ENCODE measurements at regions not wholly inside any gene's neighbourhood (a gene's known extent, or its start where the extent isn't known, plus 50 kb on each side); places are given as distances from the start of the nearest gene placed in this dataset.

DNA sequence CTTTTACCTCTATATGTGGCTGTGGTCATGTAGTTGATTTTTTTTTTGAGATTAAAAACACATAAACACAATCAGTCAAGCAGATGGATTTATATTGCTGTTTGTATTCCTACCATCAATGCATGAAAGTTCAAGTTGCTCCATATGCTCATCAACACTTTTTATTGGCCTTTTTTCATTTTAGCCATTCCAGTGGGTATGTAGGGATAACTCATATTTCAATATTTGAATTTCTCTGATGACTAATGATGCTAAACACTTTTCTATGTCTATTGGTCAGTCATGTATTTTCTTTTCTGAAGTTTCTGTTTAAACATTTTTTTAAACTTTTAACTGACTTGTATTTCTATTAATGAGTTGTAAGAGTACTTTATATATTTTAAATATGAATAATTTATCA lies 445.4 kb upstream of the RGMB start:
- Histone ChIP-seq H3K36me3 (ENCODE audit: low read depth) (no peaks in the 10 kb centered on the region), H3K27ac (no peak overlapping the region), H3K79me2 (ENCODE audit: insufficient read depth) (no peaks in the 10 kb centered on the region), H3K4me3 (no peak overlapping the region), H4K20me1 (ENCODE audit: insufficient read depth) (no peaks in the 10 kb centered on the region), H2AFZ (no peak overlapping the region), H3K9me2 (ENCODE audit: insufficient read depth) (no peaks in the 10 kb centered on the region), H3K9ac (no peak overlapping the region), H3K4me2 (ENCODE audit: unreplicated experiment) (no peak overlapping the region), H3K9me3 (ENCODE audit: low read depth) (no peaks in the 10 kb centered on the region), H3K27me3 (replicated peaks; ENCODE audit: insufficient read depth) (no peaks in the 10 kb centered on the region), H3K4me1 (ENCODE audit: insufficient read depth) (no peaks in the 10 kb centered on the region), H3F3A (ENCODE audit: insufficient read depth) (no peaks in the 10 kb centered on the region)
- DNase-seq: no peak
- TF ChIP-seq EZH2 (IDR thresholded peaks at IDR 0.05; ENCODE audit: insufficient read depth, poor library complexity, severe bottlenecking) (no peak), EZH2phosphoT487 (IDR thresholded peaks at IDR 0.05; ENCODE audit: insufficient read depth, low read depth) (no peak)
- in situ Hi-C loops (cut with MboI): no loop called here

GRCh38 chr5:98330871-98331270 lies 442.6 kb upstream of the RGMB start:
- Histone ChIP-seq H3F3A (ENCODE audit: insufficient read depth) (no peaks in the 10 kb centered on the region), H3K36me3 (ENCODE audit: low read depth) (no peaks in the 10 kb centered on the region), H3K9ac (no peak overlapping the region), H4K20me1 (ENCODE audit: insufficient read depth) (no peaks in the 10 kb centered on the region), H3K27me3 (replicated peaks; ENCODE audit: insufficient read depth) (no peaks in the 10 kb centered on the region), H3K4me1 (ENCODE audit: insufficient read depth) (no peaks in the 10 kb centered on the region), H3K9me3 (ENCODE audit: low read depth) (no peaks in the 10 kb centered on the region), H3K79me2 (ENCODE audit: insufficient read depth) (no peaks in the 10 kb centered on the region), H3K9me2 (ENCODE audit: insufficient read depth) (no peaks in the 10 kb centered on the region), H3K4me2 (ENCODE audit: unreplicated experiment) (no peak overlapping the region), H3K27ac (no peak overlapping the region), H2AFZ (peak overlapping the region; percentile 48), H3K4me3 (no peak overlapping the region)
- in situ Hi-C loops (cut with MboI): no loop called here
- TF ChIP-seq EZH2 (IDR thresholded peaks at IDR 0.05; ENCODE audit: insufficient read depth, poor library complexity, severe bottlenecking): no peak
- DNase-seq: no peak
- 23 to 39% methylated on average over 1 of the region's 1 CpG for WGBS, 2 experiments (ENCODE audit: low coverage in 1 of 2, low lambda C conversion rate in 2 of 2, missing lambda C conversion rate in 2 of 2)

GRCh38 chr5:98333921-98334320 lies 439.5 kb upstream of the RGMB start:
- H3K9me2 ChIP-seq (ENCODE audit: insufficient read depth): no peaks in the 10 kb centered on the region
- H3K27me3 ChIP-seq (replicated peaks; ENCODE audit: insufficient read depth): no peaks in the 10 kb centered on the region
- H3K9ac ChIP-seq: no peak overlapping the region
- no peak overlapping the region for H3K4me3 ChIP-seq
- H3K9me3 ChIP-seq (ENCODE audit: low read depth): no peaks in the 10 kb centered on the region
- TF ChIP-seq EZH2 (IDR thresholded peaks at IDR 0.05; ENCODE audit: insufficient read depth, poor library complexity, severe bottlenecking) (no peak), EZH2phosphoT487 (IDR thresholded peaks at IDR 0.05; ENCODE audit: insufficient read depth, low read depth) (no peak)
- H2AFZ ChIP-seq: no peak overlapping the region; the same call in 1 of the 2 replicates
- peak; percentile 37 for DNase-seq
- H3K36me3 ChIP-seq (ENCODE audit: low read depth): no peaks in the 10 kb centered on the region
- H3K4me1 ChIP-seq (ENCODE audit: insufficient read depth): no peaks in the 10 kb centered on the region
- no peak overlapping the region for H3K27ac ChIP-seq
- no peak overlapping the region for H3K4me2 ChIP-seq (ENCODE audit: unreplicated experiment)
- in situ Hi-C loops (cut with MboI): no loop called here
- H3K79me2 ChIP-seq (ENCODE audit: insufficient read depth): no peaks in the 10 kb centered on the region
- no peaks in the 10 kb centered on the region for H4K20me1 ChIP-seq (ENCODE audit: insufficient read depth)
- H3F3A ChIP-seq (ENCODE audit: insufficient read depth): no peaks in the 10 kb centered on the region

GRCh38 chr5:98334946-98335345 lies 438.5 kb upstream of the RGMB start:
- H3K4me3 ChIP-seq: no peak overlapping the region
- H3K79me2 ChIP-seq (ENCODE audit: insufficient read depth): no peaks in the 10 kb centered on the region
- no peak overlapping the region for H3K9ac ChIP-seq
- TF ChIP-seq EZH2 (IDR thresholded peaks at IDR 0.05; ENCODE audit: insufficient read depth, poor library complexity, severe bottlenecking) (no peak), EZH2phosphoT487 (IDR thresholded peaks at IDR 0.05; ENCODE audit: insufficient read depth, low read depth) (no peak)
- H3K27me3 ChIP-seq (replicated peaks; ENCODE audit: insufficient read depth): no peaks in the 10 kb centered on the region
- in situ Hi-C loops (cut with MboI): no loop called here
- H3K4me1 ChIP-seq (ENCODE audit: insufficient read depth): no peaks in the 10 kb centered on the region; the same call in 1 of the 2 replicates
- no peak overlapping the region for H3K4me2 ChIP-seq (ENCODE audit: unreplicated experiment)
- 69 to 73% methylated on average over 6 of the region's 6 CpGs for WGBS, 2 experiments (ENCODE audit: low coverage in 1 of 2, low lambda C conversion rate in 2 of 2, missing lambda C conversion rate in 2 of 2)
- no peaks in the 10 kb centered on the region for H3K9me3 ChIP-seq (ENCODE audit: low read depth)
- H4K20me1 ChIP-seq (ENCODE audit: insufficient read depth): no peaks in the 10 kb centered on the region
- no peak overlapping the region for H3K27ac ChIP-seq
- peaks cover 2% of the 10 kb centered on the region for H3F3A ChIP-seq (ENCODE audit: insufficient read depth)
- H3K36me3 ChIP-seq (ENCODE audit: low read depth): no peaks in the 10 kb centered on the region
- no peaks in the 10 kb centered on the region for H3K9me2 ChIP-seq (ENCODE audit: insufficient read depth)
- H2AFZ ChIP-seq: no peak overlapping the region
- DNase-seq: peak; percentile 24

DNA sequence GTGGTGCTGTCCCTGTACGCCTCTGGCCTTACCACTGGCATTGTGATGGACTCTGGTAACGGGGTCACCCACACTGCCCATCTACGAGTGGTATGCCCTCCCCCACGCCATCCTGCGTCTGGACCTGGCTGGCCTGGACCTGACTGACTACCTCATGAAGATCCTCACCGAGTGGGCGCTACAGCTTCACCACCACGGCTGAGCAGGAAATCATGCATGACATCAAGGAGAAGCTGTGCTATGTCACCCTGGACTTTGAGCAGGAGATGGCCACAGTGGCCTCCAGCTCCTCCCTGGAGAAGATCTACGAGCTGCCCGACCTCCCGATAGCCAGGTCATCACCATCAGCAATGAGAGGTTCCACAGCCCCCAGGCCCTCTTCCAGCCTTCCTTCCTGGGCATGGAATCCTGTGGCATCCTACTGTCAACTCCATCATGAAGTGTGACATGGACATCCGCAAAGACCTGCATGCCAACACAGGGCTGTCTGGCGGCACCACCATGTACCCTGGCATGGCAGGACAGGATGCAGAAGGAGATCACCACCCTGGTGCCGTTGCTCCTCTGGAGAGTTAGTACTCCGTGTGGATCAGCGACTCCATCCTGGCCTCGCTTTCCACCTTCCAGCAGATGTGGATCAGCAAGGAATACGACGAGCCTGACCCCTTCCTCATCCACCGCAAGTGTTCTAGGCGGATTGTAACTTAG lies 434.2 kb upstream of the RGMB start:
- no peak for DNase-seq
- H3K36me3 ChIP-seq (ENCODE audit: low read depth): no peaks in the 10 kb centered on the region
- no peaks in the 10 kb centered on the region for H3K79me2 ChIP-seq (ENCODE audit: insufficient read depth)
- TF ChIP-seq EZH2phosphoT487 (IDR thresholded peaks at IDR 0.05; ENCODE audit: insufficient read depth, low read depth): no peak
- TF ChIP-seq EZH2 (IDR thresholded peaks at IDR 0.05; ENCODE audit: insufficient read depth, poor library complexity, severe bottlenecking): no peak
- in situ Hi-C loops (cut with MboI): no loop called here
- no peaks in the 10 kb centered on the region for H3K9me3 ChIP-seq (ENCODE audit: low read depth)
- H3K4me1 ChIP-seq (ENCODE audit: insufficient read depth): peaks cover 27% of the 10 kb centered on the region
- no peak overlapping the region for H3K27ac ChIP-seq
- H3K9ac ChIP-seq: no peak overlapping the region
- no peak overlapping the region for H2AFZ ChIP-seq
- WGBS, 2 experiments (ENCODE audit: low coverage in 1 of 2, low lambda C conversion rate in 2 of 2, missing lambda C conversion rate in 2 of 2): 94 to 96% methylated on average over 21 of the region's 21 CpGs
- H3K9me2 ChIP-seq (ENCODE audit: insufficient read depth): no peaks in the 10 kb centered on the region
- no peak overlapping the region for H3K4me3 ChIP-seq
- H3F3A ChIP-seq (ENCODE audit: insufficient read depth): peaks cover 31% of the 10 kb centered on the region
- H3K4me2 ChIP-seq (ENCODE audit: unreplicated experiment): no peak overlapping the region
- H3K27me3 ChIP-seq (replicated peaks; ENCODE audit: insufficient read depth): no peaks in the 10 kb centered on the region
- H4K20me1 ChIP-seq (ENCODE audit: insufficient read depth): no peaks in the 10 kb centered on the region

Data from GM23248 (cell line).